ENCODE measurements at regions not wholly inside any gene's neighbourhood (a gene's known extent, or its start where the extent isn't known, plus 50 kb on each side); places are given as distances from the start of the nearest gene placed in this dataset.

- no peak overlapping the region for H3K4me3 Mint-ChIP-seq
Measured at GRCh38 chr5:3789519-3790193, 194.0 kb downstream of the IRX1 start.

GRCh38 chr5:3793162-3793561, 197.5 kb downstream of the IRX1 start:
- no peaks in the 10 kb centered on the region for H3K4me1 Mint-ChIP-seq (ENCODE audit: low read depth)
- H3K27ac Mint-ChIP-seq, result no peak overlapping the region
- ATAC-seq, result no peak
- ChIA-PET CTCF (no interaction called here), POLR2A (no interaction called here)
- no peaks in the 10 kb centered on the region for H3K36me3 Mint-ChIP-seq (ENCODE audit: low read depth)
- DNase-seq, result no peak
- H3K27me3 Mint-ChIP-seq (ENCODE audit: low read depth), result no peaks in the 10 kb centered on the region
- no peak overlapping the region for H3K4me3 Mint-ChIP-seq
- no peaks in the 10 kb centered on the region for H3K9me3 Mint-ChIP-seq (ENCODE audit: insufficient read depth)

More at GRCh38 chr5:3789519-3790193, 194.0 kb downstream of the IRX1 start:
- Mint-ChIP-seq H3K36me3 (ENCODE audit: low read depth) (no peaks in the 10 kb centered on the region), H3K27ac (no peak overlapping the region), H3K9me3 (ENCODE audit: insufficient read depth) (no peaks in the 10 kb centered on the region), H3K27me3 (ENCODE audit: low read depth) (no peaks in the 10 kb centered on the region), H3K4me1 (ENCODE audit: low read depth) (no peaks in the 10 kb centered on the region)
- ATAC-seq (no peak), DNase-seq (no peak)
- CTCF ChIA-PET, result no interaction called here
- POLR2A ChIA-PET, result no interaction called here

- Mint-ChIP-seq H3K27ac (no peak overlapping the region), H3K4me3 (no peak overlapping the region), H3K4me1 (ENCODE audit: low read depth) (no peaks in the 10 kb centered on the region), H3K9me3 (ENCODE audit: insufficient read depth) (no peaks in the 10 kb centered on the region), H3K27me3 (ENCODE audit: low read depth) (no peaks in the 10 kb centered on the region), H3K36me3 (ENCODE audit: low read depth) (no peaks in the 10 kb centered on the region)
- DNase-seq, result no peak
- CTCF ChIA-PET, result no interaction called here
- ATAC-seq, result no peak
- POLR2A ChIA-PET, result no interaction called here
Measured at GRCh38 chr5:3794611-3795010, 199.0 kb downstream of the IRX1 start.

GRCh38 chr5:3796736-3797135, 201.1 kb downstream of the IRX1 start:
- POLR2A ChIA-PET, result no interaction called here
- H3K27me3 Mint-ChIP-seq (ENCODE audit: low read depth), result no peaks in the 10 kb centered on the region

GRCh38 chr5:3801967-3802366, 206.3 kb downstream of the IRX1 start:
- Mint-ChIP-seq H3K27ac (no peak overlapping the region), H3K9me3 (ENCODE audit: insufficient read depth) (peaks cover 8% of the 10 kb centered on the region)
- POLR2A ChIA-PET, result no interaction called here

More at GRCh38 chr5:3796736-3797135, 201.1 kb downstream of the IRX1 start:
- H3K27ac Mint-ChIP-seq, result no peak overlapping the region
- peaks cover 8% of the 10 kb centered on the region for H3K9me3 Mint-ChIP-seq (ENCODE audit: insufficient read depth)
- CTCF ChIA-PET, result interaction anchor here (0.7 kb wide), 1 partner anchor 187 kb away, joined by 3 read pairs; no protein-coding TSS in a partner anchor
- no peak overlapping the region for H3K4me3 Mint-ChIP-seq
- no peak for ATAC-seq
- no peaks in the 10 kb centered on the region for H3K4me1 Mint-ChIP-seq (ENCODE audit: low read depth)
- no peaks in the 10 kb centered on the region for H3K36me3 Mint-ChIP-seq (ENCODE audit: low read depth)
- no peak for DNase-seq

GRCh38 chr5:3809455-3809854, 213.8 kb downstream of the IRX1 start:
- ATAC-seq, result no peak
- CTCF ChIA-PET, result no interaction called here

More at GRCh38 chr5:3801967-3802366, 206.3 kb downstream of the IRX1 start:
- ATAC-seq (no peak), DNase-seq (no peak)
- CTCF ChIA-PET, result no interaction called here
- H3K36me3 Mint-ChIP-seq (ENCODE audit: low read depth), result no peaks in the 10 kb centered on the region
- H3K4me3 Mint-ChIP-seq, result no peak overlapping the region
- H3K4me1 Mint-ChIP-seq (ENCODE audit: low read depth), result no peaks in the 10 kb centered on the region
- no peaks in the 10 kb centered on the region for H3K27me3 Mint-ChIP-seq (ENCODE audit: low read depth)

GRCh38 chr5:3811116-3811515, 215.5 kb downstream of the IRX1 start:
- Mint-ChIP-seq H3K27ac (no peak overlapping the region), H3K36me3 (ENCODE audit: low read depth) (no peaks in the 10 kb centered on the region), H3K4me3 (no peak overlapping the region), H3K9me3 (ENCODE audit: insufficient read depth) (no peaks in the 10 kb centered on the region), H3K27me3 (ENCODE audit: low read depth) (no peaks in the 10 kb centered on the region), H3K4me1 (ENCODE audit: low read depth) (no peaks in the 10 kb centered on the region)
- CTCF ChIA-PET, result no interaction called here
- POLR2A ChIA-PET, result no interaction called here
- ATAC-seq (no peak), DNase-seq (no peak)

More at GRCh38 chr5:3809455-3809854, 213.8 kb downstream of the IRX1 start:
- no peak for DNase-seq
- POLR2A ChIA-PET, result no interaction called here
- no peaks in the 10 kb centered on the region for H3K9me3 Mint-ChIP-seq (ENCODE audit: insufficient read depth)
- no peak overlapping the region for H3K4me3 Mint-ChIP-seq
- H3K27ac Mint-ChIP-seq, result no peak overlapping the region
- H3K27me3 Mint-ChIP-seq (ENCODE audit: low read depth), result no peaks in the 10 kb centered on the region
- H3K36me3 Mint-ChIP-seq (ENCODE audit: low read depth), result no peaks in the 10 kb centered on the region
- H3K4me1 Mint-ChIP-seq (ENCODE audit: low read depth), result no peaks in the 10 kb centered on the region

GRCh38 chr5:3818624-3819023, 223.0 kb downstream of the IRX1 start:
- POLR2A ChIA-PET, result no interaction called here
- CTCF ChIA-PET, result no interaction called here
- ATAC-seq (no peak), DNase-seq (no peak)
- Mint-ChIP-seq H3K4me3 (no peak overlapping the region), H3K27me3 (ENCODE audit: low read depth) (no peaks in the 10 kb centered on the region), H3K36me3 (ENCODE audit: low read depth) (no peaks in the 10 kb centered on the region), H3K27ac (no peak overlapping the region), H3K9me3 (ENCODE audit: insufficient read depth) (no peaks in the 10 kb centered on the region), H3K4me1 (ENCODE audit: low read depth) (no peaks in the 10 kb centered on the region)

GRCh38 chr5:3825531-3826451, 230.2 kb downstream of the IRX1 start:
- H3K36me3 Mint-ChIP-seq (ENCODE audit: low read depth), result no peaks in the 10 kb centered on the region
- ATAC-seq (no peak), DNase-seq (no peak)
- H3K4me3 Mint-ChIP-seq, result no peak overlapping the region
- H3K9me3 Mint-ChIP-seq (ENCODE audit: insufficient read depth), result no peaks in the 10 kb centered on the region
- no peak overlapping the region for H3K27ac Mint-ChIP-seq
- CTCF ChIA-PET, result no interaction called here
- H3K4me1 Mint-ChIP-seq (ENCODE audit: low read depth), result no peaks in the 10 kb centered on the region
- H3K27me3 Mint-ChIP-seq (ENCODE audit: low read depth), result no peaks in the 10 kb centered on the region
- POLR2A ChIA-PET, result no interaction called here

GRCh38 chr5:3827624-3828023, 232.0 kb downstream of the IRX1 start:
- H3K36me3 Mint-ChIP-seq (ENCODE audit: low read depth), result no peaks in the 10 kb centered on the region
- no peak overlapping the region for H3K27ac Mint-ChIP-seq
- ATAC-seq (no peak), DNase-seq (no peak)
- ChIA-PET CTCF (no interaction called here), POLR2A (no interaction called here)
- H3K9me3 Mint-ChIP-seq (ENCODE audit: insufficient read depth), result no peaks in the 10 kb centered on the region
- no peak overlapping the region for H3K4me3 Mint-ChIP-seq
- no peaks in the 10 kb centered on the region for H3K27me3 Mint-ChIP-seq (ENCODE audit: low read depth)
- H3K4me1 Mint-ChIP-seq (ENCODE audit: low read depth), result no peaks in the 10 kb centered on the region

GRCh38 chr5:3828761-3829160, 233.1 kb downstream of the IRX1 start:
- Mint-ChIP-seq H3K4me1 (ENCODE audit: low read depth) (no peaks in the 10 kb centered on the region), H3K4me3 (no peak overlapping the region), H3K36me3 (ENCODE audit: low read depth) (no peaks in the 10 kb centered on the region), H3K9me3 (ENCODE audit: insufficient read depth) (no peaks in the 10 kb centered on the region), H3K27me3 (ENCODE audit: low read depth) (no peaks in the 10 kb centered on the region), H3K27ac (no peak overlapping the region)
- no peak for DNase-seq
- ChIA-PET CTCF (no interaction called here), POLR2A (no interaction called here)
- ATAC-seq, result no peak

- no peaks in the 10 kb centered on the region for H3K9me3 Mint-ChIP-seq (ENCODE audit: insufficient read depth)
- ChIA-PET POLR2A (no interaction called here), CTCF (no interaction called here)
- ATAC-seq (no peak), DNase-seq (no peak)
- H3K27me3 Mint-ChIP-seq (ENCODE audit: low read depth), result no peaks in the 10 kb centered on the region
- H3K27ac Mint-ChIP-seq, result no peak overlapping the region
- no peaks in the 10 kb centered on the region for H3K4me1 Mint-ChIP-seq (ENCODE audit: low read depth)
- H3K36me3 Mint-ChIP-seq (ENCODE audit: low read depth), result no peaks in the 10 kb centered on the region
- H3K4me3 Mint-ChIP-seq, result no peak overlapping the region
Measured at GRCh38 chr5:3833566-3833965, 237.9 kb downstream of the IRX1 start.
